ENCODE measurements at regions not wholly inside any gene's neighbourhood (a gene's known extent, or its start where the extent isn't known, plus 50 kb on each side); places are given as distances from the start of the nearest gene placed in this dataset.

- H2BK120ac ChIP-seq (replicated peaks; ENCODE audit: low read depth, low read length), result no peak overlapping the region
- no peak overlapping the region for H3K4me3 ChIP-seq (ENCODE audit: extremely low read depth in 1 of 4, insufficient read depth in 2 of 4, low read depth in 3 of 4, low read length in 4 of 4)
- peaks cover 0 to 7% (median 4%) of the 10 kb centered on the region in 4 experiments; a peak in 4 of 7 replicates for H3K27me3 ChIP-seq (replicated peaks in 1 of 4; ENCODE audit: control insufficient read depth in 3 of 4, extremely low read depth in 1 of 4, insufficient read depth in 3 of 4, low read length in 3 of 4)
- H3K79me1 ChIP-seq (ENCODE audit: low read depth, low read length), result no peaks in the 10 kb centered on the region
- H2AFZ ChIP-seq (ENCODE audit: low read length), result no peak overlapping the region
- H3K4me1 ChIP-seq (replicated peaks in 1 of 4; ENCODE audit: control insufficient read depth in 3 of 4, insufficient read depth in 4 of 4, low read length in 3 of 4), result peaks cover 5 to 18% (median 7%) of the 10 kb centered on the region in 4 experiments; a peak in 6 of 7 replicates
- H3K18ac ChIP-seq (ENCODE audit: extremely low read depth, low read length), result no peak overlapping the region
- H2BK15ac ChIP-seq (ENCODE audit: low read length), result no peak overlapping the region
- H3K4ac ChIP-seq (replicated peaks; ENCODE audit: insufficient read length, low read depth, low read length), result no peak overlapping the region
- no peaks in the 10 kb centered on the region for H3K9me3 ChIP-seq (ENCODE audit: insufficient read depth in 2 of 2, low read depth in 1 of 2, low read length in 1 of 2)
- no peak overlapping the region for H3K23ac ChIP-seq (ENCODE audit: insufficient read length)
- H2BK20ac ChIP-seq (ENCODE audit: low read length), result no peak overlapping the region
- H3K36me3 ChIP-seq (ENCODE audit: control insufficient read depth in 2 of 4, insufficient read depth in 4 of 4, low read length in 3 of 4), result no peaks in the 10 kb centered on the region
- H3K56ac ChIP-seq (replicated peaks; ENCODE audit: insufficient read length, low read depth, low read length), result no peak overlapping the region
- 88% methylated on average over 2 of the region's 2 CpGs; no CpG with 5 or more reads in 1 of the 2 experiments for WGBS, 2 experiments (ENCODE audit: extremely low coverage in 1 of 2, insufficient coverage in 1 of 2, insufficient read length in 1 of 2, insufficient replicate concordance in 2 of 2, low coverage in 1 of 2, low lambda C conversion rate in 2 of 2, missing lambda C conversion rate in 1 of 2)
- no peak overlapping the region for H4K8ac ChIP-seq (ENCODE audit: extremely low read depth, insufficient read depth, low read length)
- H3K14ac ChIP-seq (ENCODE audit: insufficient read length), result no peak overlapping the region
- CTCF ChIA-PET (ENCODE audit: partially characterized antibody), result interaction anchor here (0.6 to 1.6 kb wide), 2 partner anchors 64 to 145 kb away, joined by 3 to 5 read pairs; no protein-coding TSS in a partner anchor
- POLR2A ChIA-PET (ENCODE audit: partially characterized antibody), result no interaction called here
- H4K91ac ChIP-seq (replicated peaks; ENCODE audit: insufficient read length, low read length), result no peak overlapping the region
- no peak overlapping the region for H3K9ac ChIP-seq (replicated peaks in 1 of 4; ENCODE audit: extremely low read depth in 1 of 4, low read depth in 3 of 4, low read length in 3 of 4)
- TF ChIP-seq CBX5 (IDR thresholded peaks at IDR 0.05; ENCODE audit: low read depth, low read length) (no peak), EP300 (IDR thresholded peaks at IDR 0.05; ENCODE audit: borderline replicate concordance in 1 of 2, low read depth in 2 of 2, low read length in 2 of 2) (no peak), EZH2 (IDR thresholded peaks at IDR 0.05; ENCODE audit: low read depth, low read length, severe bottlenecking) (no peak)
- H2BK12ac ChIP-seq (ENCODE audit: low read depth, low read length), result no peak overlapping the region
- no peak overlapping the region for H4K5ac ChIP-seq (ENCODE audit: insufficient read length, low read depth, low read length)
- H3K23me2 ChIP-seq (ENCODE audit: low read depth, low read length), result peaks cover 9% of the 10 kb centered on the region
- no peak overlapping the region for H2BK5ac ChIP-seq (ENCODE audit: low read depth, low read length)
- no peak for FAIRE-seq
- H3K79me2 ChIP-seq (ENCODE audit: control insufficient read depth in 1 of 2, insufficient read depth in 2 of 2, low read length in 2 of 2), result no peaks in the 10 kb centered on the region
- no peak overlapping the region for H3K4me2 ChIP-seq (ENCODE audit: insufficient read depth in 1 of 2, low read depth in 2 of 2, low read length in 2 of 2)
- H3K27ac ChIP-seq (ENCODE audit: low read depth, low read length), result no peak overlapping the region
- H2AK5ac ChIP-seq (ENCODE audit: low read depth, low read length), result no peak overlapping the region
- DNase-seq (ENCODE audit: low read depth in 1 of 2, low spot score in 2 of 2), result no peak
- no peaks in the 10 kb centered on the region for H4K20me1 ChIP-seq (replicated peaks in 1 of 2; ENCODE audit: control insufficient read depth in 1 of 2, insufficient read depth in 2 of 2, low read length in 2 of 2)
These were observed 203.3 kb upstream of the SRRM4 start for GRCh38 chr12:118778077-118778476.
